OCI-LY3 (cell line): ENCODE measurements at regions not wholly inside any gene's neighbourhood (a gene's known extent, or its start where the extent isn't known, plus 50 kb on each side); places are given as distances from the start of the nearest gene placed in this dataset.

ENCODE experiments used
- CTCF ChIP-seq: fragments of 200-600, 300-600 bp; sonication (generic); IDR thresholded peaks from 2 replicates; pipeline ENCODE4 v1.5.1; 2014; ENCODE audit warnings: antibody characterized with exemption, low read length, low read depth
- EZH2phosphoT487 ChIP-seq: fragments of 200-600 bp; shearing (Covaris generic); IDR thresholded peaks from 2 replicates; pipeline ENCODE4 v1.6.1; 2018; ENCODE audit warnings: antibody characterized with exemption, mixed run types, low read depth

- TF ChIP-seq CTCF (no peak), EZH2phosphoT487 (no peak)
Observed at GRCh38 chr4:18291256-18291655, 269.7 kb upstream of the LCORL start.
